ENCODE measurements at regions not wholly inside any gene's neighbourhood (a gene's known extent, or its start where the extent isn't known, plus 50 kb on each side); places are given as distances from the start of the nearest gene placed in this dataset.
"Not testable (repeated sequence)": the region's sequence is repeated elsewhere in the genome, so short reads cannot be mapped to it uniquely, and the experiment has no call there.

DNA sequence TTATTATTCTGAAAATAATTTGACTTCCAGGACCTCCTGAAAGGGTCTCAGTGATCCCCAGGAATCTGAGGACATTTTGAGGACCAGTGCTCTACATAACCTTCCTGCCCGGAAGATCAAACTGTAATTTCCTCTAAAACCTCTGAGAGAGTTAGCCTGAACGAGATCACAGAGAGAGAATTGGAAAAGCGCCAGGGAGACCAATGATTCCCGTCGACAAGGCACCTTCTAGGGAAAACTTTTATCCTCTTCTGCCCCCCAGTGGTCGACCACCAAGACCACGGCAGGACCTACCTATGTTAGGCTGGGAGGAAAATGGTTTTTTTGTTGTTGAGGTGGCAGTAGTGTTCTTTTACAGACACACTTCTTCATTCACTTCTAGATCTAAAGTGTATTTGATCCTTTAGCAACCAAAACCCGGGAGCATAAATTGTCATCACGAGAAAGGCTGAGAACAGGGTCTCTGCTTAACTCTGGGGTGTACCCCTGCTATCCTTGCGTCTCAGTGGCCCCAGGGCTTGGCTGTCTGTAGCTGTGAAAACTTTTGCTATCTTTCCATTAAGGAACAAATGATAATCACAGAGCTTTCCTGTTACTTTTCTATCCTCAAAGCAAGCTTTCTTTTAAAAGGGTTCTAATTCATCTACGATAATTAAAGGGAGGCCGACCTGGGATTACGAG lies 62.9 kb upstream of the NID2 start:
- peak; percentile 97 for ATAC-seq

DNA sequence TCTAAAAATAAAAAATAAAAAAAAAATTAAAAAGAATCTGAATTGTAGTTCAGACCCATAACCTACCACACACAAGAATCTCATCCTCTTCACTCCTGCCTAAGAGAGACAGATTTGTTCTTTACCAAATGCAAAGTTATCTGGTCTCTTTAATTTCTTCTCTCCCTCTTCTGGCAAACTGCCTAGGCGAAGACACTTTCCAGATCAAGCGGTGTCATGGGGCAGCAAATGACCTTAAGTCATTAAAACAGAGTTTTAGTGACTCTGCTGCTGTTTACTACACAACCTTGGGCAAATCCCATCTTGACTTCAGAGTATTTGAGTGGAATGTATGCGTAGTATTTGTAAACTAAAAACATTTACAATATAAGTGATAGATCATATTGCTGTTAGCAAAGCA lies 60.9 kb upstream of the NID2 start:
- no peaks in the 10 kb centered on the region for H3K36me3 ChIP-seq (ENCODE audit: low read depth)
- H3K9me3 ChIP-seq: no peaks in the 10 kb centered on the region
- peaks cover 6% of the 10 kb centered on the region for H3K4me1 ChIP-seq (ENCODE audit: low read depth)
- ATAC-seq (no peak), DNase-seq (no peak)
- intact Hi-C loops (cut with DNase I, micrococcal nuclease): loop anchor here (5.0 kb wide), 2 partner anchors 127 to 132 kb away; no protein-coding TSS in a partner anchor
- H3K4me3 ChIP-seq: no peak overlapping the region
- TF ChIP-seq, protein P1, sequence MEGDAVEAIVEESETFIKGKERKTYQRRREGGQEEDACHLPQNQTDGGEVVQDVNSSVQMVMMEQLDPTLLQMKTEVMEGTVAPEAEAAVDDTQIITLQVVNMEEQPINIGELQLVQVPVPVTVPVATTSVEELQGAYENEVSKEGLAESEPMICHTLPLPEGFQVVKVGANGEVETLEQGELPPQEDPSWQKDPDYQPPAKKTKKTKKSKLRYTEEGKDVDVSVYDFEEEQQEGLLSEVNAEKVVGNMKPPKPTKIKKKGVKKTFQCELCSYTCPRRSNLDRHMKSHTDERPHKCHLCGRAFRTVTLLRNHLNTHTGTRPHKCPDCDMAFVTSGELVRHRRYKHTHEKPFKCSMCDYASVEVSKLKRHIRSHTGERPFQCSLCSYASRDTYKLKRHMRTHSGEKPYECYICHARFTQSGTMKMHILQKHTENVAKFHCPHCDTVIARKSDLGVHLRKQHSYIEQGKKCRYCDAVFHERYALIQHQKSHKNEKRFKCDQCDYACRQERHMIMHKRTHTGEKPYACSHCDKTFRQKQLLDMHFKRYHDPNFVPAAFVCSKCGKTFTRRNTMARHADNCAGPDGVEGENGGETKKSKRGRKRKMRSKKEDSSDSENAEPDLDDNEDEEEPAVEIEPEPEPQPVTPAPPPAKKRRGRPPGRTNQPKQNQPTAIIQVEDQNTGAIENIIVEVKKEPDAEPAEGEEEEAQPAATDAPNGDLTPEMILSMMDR (IDR thresholded peaks at IDR 0.05): no peak

More for the DNA sequence above, 62.9 kb upstream of the NID2 start:
- H3K4me3 ChIP-seq: no peak overlapping the region
- intact Hi-C loops (cut with DNase I, micrococcal nuclease): loop anchor here in 1 of 2 donors (5.0 kb wide), 1 partner anchor 134 kb away; no protein-coding TSS in a partner anchor
- no peaks in the 10 kb centered on the region for H3K36me3 ChIP-seq (ENCODE audit: low read depth)
- DNase-seq: peak in 2 of 3 donors; percentile 67 to 91
- TF ChIP-seq, protein P1 (IDR thresholded peaks at IDR 0.05): peak; percentile 18
- H3K4me1 ChIP-seq (ENCODE audit: low read depth): peaks cover 6% of the 10 kb centered on the region
- no peaks in the 10 kb centered on the region for H3K9me3 ChIP-seq

DNA sequence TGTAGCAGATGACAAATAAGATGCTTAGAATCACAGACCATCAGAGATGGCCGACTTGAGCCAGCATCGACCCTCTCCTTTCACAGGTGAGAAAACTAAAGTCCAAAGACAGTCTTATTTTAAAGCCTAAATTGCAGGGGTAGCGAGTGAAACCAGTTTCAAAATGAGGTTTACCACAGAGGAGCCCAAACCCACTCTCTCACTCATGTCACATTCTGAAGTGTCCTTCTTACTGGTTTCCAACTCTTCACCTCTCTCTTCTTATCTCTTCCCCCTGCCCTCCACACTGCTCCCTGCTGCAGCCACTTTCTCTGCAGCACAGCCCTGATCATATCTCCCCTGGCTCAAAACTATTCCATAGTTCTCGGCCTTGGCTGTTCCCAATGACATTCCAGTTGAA lies 57.0 kb upstream of the NID2 start:
- Histone ChIP-seq H3K4me1 (ENCODE audit: low read depth) (no peaks in the 10 kb centered on the region), H3K36me3 (ENCODE audit: low read depth) (no peaks in the 10 kb centered on the region), H3K4me3 (no peak overlapping the region), H3K9me3 (no peaks in the 10 kb centered on the region)
- DNase-seq (no peak), ATAC-seq (no peak)
- TF ChIP-seq, protein P1 (IDR thresholded peaks at IDR 0.05): no peak
- intact Hi-C loops (cut with DNase I, micrococcal nuclease): loop anchor here in 1 of 2 donors (5.0 kb wide), 1 partner anchor 124 kb away; no protein-coding TSS in a partner anchor

DNA sequence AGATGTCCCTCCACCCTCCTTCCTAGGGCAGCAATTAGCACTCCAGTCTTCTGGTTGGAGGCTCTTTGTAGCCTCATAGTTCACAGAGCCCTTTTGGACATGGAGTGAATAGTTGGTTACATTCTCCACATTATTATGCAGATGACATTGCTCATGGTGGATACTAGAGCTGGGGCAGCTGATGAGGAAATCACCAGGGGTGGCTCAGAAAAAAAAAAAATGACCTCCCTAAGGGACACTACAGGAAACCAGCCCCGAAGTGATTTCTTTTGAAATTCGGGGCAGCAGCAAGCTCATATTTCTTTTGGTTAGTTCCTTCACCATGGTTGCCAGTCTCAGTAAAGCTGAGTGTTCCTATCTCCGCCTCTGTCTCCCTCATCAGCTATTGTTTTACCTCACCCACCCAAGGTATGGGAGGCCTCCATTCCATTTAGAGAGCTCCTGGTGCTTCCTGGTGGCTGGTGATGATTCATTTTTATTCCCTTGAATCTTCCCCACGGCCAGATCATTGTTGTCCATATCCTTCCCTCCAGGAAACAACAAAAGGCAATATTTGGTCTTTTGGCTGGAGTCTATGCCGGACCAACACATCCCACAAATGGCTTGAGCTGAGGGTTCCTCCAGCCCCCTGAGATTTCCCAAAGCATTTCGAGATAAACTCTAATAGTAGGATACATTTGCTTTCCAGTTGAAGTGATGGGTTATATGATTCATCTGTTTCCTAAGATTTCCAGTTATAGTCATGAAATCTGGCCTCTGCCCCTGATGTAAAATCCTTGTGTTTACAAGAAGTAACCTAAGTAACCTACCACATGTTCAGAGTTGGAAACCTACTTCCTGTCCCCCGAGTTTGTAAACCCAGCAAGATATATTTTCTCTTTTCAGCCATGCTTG lies 56.2 kb upstream of the NID2 start:
- no peak for DNase-seq
- intact Hi-C loops (cut with DNase I, micrococcal nuclease): loop anchor here in 1 of 2 donors (5.0 kb wide), 1 partner anchor 123 kb away; no protein-coding TSS in a partner anchor
- Histone ChIP-seq H3K9me3 (no peaks in the 10 kb centered on the region), H3K4me1 (ENCODE audit: low read depth) (no peaks in the 10 kb centered on the region), H3K4me3 (no peak overlapping the region), H3K36me3 (ENCODE audit: low read depth) (no peaks in the 10 kb centered on the region)
- ATAC-seq: peak; percentile 59
- TF ChIP-seq, protein P1 (IDR thresholded peaks at IDR 0.05): no peak

DNA sequence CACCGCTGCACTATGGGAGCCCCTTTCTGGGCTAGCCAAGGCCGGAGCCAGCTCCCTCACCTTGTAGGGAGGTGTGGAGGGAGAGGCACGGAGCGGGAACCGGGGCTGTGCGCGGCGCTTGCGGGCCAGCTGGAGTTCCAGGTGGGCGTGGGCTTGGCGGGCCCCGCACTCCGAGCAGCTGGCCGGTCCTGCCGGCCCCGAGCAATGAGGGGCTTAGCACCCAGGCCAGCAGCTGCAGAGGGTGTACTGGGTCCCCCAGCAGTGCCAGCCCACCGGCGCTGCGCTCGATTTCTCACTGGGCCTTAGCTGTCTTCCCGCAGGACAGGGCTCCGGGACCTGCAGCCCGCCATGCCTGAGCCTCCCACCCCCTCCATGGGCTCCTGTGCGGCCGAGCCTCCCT lies 53.3 kb upstream of the NID2 start:
- DNase-seq; H3K4me1 ChIP-seq (ENCODE audit: low read depth); H3K9me3 ChIP-seq; intact Hi-C loops (cut with DNase I, micrococcal nuclease); H3K36me3 ChIP-seq (ENCODE audit: low read depth); ATAC-seq; H3K4me3 ChIP-seq: not testable (repeated sequence)

DNA sequence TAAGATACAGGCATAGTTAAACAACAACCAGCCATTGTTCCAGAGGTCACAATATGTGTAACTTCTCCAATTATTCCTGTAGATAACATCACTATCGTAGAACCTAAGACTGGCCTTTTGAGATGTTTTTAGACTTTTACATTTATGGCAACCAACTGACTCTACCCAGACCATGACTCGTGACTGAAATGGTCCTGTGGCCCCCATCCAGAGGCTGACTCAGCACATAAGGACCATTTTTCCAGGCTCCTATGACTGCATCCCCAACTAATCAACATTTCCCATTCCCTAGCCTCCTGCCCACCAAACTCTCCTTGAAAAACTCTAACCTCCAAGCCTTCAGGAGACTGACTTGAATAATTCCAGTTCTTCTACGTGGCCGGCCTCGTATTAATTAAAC lies 52.6 kb upstream of the NID2 start:
- no peaks in the 10 kb centered on the region for H3K4me1 ChIP-seq (ENCODE audit: low read depth)
- ATAC-seq: peak; percentile 40
- intact Hi-C loops (cut with DNase I, micrococcal nuclease): no loop called here

More for the DNA sequence above, 52.6 kb upstream of the NID2 start:
- TF ChIP-seq, protein P1 (IDR thresholded peaks at IDR 0.05): no peak
- DNase-seq: no peak
- Histone ChIP-seq H3K36me3 (ENCODE audit: low read depth) (no peaks in the 10 kb centered on the region), H3K4me3 (no peak overlapping the region), H3K9me3 (no peaks in the 10 kb centered on the region)

Data from mucosa of descending colon (tissue), 3 donors.